Activated CD4-positive, alpha-beta T cell treated with anti-CD3 and anti-CD28 coated beads, Interleukin-2, Interleukin-4, amounts not matched to agents 100 ng/mL and 50 ng/mL, durations not matched to agents 16 hours and 8 hours (primary cell): ENCODE measurements at regions not wholly inside any gene's neighbourhood (a gene's known extent, or its start where the extent isn't known, plus 50 kb on each side); places are given as distances from the start of the nearest gene placed in this dataset.

Experiments used
- DNase-seq: peaks from one replicate; pipeline ENCODE4 v3.0.0-alpha.2; 2020; ENCODE audit warnings: low spot score

- DNase-seq: no peak
These were observed 403.4 kb upstream of the MC4R start for GRCh38 chr18:60775978-60776377.

DNA sequence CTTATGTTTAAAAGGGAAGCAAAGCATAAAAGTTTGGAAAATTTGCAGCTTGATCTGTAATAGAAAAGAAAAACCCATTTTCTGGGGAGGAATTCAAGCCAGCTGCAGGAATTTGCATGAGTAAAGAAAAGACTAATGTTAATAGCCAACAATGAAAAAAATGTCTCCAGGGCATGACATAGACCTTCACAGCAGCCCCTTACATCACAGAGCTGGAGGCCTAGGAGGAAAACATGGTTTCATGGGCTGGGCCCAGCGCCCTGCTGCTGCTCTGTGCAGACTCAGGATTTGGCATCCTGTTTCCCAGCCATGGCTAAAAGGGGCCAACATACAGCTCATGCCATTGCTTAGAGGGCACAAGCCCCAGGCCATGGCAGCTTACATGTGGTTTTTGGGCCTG, 411.6 kb upstream of the MC4R start:
- DNase-seq: no peak

DNA sequence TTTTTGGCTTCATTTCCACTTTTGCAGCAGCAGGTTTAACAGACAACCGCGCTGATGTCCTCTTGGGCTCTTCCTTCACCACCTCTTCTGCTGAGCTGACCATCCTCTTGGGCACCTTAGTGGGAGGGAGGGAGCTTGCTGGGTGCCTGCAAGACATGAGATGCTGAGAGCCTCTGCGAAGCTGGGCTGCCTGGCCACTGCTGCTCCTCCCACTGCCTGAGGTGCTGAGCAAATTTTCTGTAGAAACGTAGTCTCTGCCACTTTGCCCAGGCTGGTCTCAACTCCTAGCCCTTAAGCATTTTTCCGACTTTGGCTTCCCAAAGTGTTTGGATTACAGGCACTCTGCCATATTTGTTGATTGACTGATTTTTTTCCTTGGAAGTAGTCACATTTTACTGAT, 422.2 kb upstream of the MC4R start:
- no peak for DNase-seq

DNA sequence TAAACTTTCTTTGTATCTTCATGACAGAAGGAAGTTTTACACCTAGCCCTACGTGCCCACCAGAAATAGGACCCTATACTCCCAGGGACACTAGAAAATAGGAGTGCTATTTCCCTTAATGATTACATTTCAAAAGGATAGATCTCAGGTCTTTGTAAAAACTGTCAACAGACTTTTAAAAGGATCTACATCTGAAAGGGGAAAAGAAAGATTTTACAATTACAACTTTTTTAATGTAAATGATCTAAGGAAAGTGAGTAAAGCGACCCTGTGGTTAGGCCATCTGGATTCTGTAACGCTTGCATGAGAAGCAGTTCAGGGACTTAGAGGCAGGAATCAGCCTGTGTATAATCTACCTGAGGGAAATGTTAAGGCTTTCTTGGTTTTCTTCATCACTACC, 431.8 kb upstream of the MC4R start:
- no peak for DNase-seq

DNA sequence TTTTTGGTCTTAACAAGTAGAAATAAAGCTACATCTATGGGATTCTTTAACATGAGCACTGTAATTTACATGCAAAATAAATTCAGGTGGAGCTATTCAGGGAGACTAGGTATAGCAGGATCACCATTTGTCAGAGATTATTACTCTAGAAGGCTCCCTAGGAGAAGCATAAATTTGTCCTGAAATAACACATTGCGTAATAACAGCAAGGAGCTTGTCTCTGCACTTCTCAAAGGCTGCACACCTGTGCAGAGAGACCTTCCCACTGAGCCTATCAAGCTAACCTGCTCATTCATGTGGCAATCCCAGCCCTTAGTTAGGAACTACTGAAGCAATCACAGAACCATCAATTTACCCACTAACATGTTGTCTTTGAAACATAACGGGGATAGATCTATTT, 437.4 kb upstream of the MC4R start:
- DNase-seq: no peak

- no peak for DNase-seq
These were observed 440.3 kb upstream of the MC4R start for GRCh38 chr18:60812921-60813320.

DNA sequence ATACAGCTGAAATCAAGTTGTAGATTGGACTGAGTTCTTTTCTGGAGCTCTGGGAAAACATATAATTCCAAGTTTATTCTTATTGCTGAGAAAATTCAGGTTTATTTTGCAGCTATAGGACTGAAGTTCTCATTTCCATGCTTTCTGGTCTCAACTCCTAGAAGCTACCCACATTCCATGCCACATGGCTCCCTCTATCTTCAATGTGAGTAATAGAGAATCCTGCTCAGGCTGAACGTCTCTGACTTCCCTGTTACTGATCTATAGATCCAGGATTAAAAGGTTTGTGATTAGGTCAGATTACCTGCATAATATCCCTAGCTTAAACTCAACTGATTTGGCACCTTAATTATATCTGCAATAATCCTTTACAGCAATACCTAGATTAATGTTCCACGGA, 453.8 kb upstream of the MC4R start:
- DNase-seq: no peak

DNA sequence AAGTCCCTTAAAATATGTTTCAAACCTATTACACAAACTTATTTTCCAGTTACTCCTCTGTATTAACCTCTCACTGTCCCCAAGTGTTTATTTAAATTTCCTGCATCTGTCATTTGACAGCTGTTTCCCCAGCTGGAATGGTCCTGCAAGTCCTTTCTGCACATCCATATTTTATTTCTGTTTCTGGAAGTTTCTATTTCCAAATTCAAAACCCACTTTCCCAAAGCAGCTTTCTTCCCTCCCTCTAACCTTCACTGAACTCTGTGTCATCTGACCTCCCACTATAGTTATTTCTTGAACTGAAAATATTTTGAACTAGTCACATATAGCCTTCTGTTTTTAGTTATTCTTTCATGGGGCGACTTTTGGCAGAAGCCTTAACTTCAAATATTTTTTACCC, 459.4 kb upstream of the MC4R start:
- DNase-seq: no peak

DNA sequence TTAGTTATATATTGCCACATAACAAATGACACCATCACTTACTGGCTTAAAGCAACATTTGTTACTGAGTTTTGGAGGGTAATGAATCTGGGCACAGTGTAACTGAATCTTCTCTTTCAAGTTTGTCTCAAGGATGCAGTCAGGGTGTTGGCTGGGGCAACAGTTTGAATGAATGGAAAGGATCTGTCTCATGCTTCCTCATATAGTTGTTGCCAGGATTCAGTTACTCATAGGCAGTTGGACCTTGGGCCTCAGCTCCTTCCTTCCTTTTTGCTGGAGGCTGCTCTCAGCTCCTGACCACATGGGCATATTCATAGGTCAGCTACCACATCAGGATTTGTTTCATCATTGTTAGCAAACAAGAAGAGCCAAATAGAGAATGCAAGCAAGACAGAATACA, 466.1 kb upstream of the MC4R start:
- DNase-seq: no peak

DNA sequence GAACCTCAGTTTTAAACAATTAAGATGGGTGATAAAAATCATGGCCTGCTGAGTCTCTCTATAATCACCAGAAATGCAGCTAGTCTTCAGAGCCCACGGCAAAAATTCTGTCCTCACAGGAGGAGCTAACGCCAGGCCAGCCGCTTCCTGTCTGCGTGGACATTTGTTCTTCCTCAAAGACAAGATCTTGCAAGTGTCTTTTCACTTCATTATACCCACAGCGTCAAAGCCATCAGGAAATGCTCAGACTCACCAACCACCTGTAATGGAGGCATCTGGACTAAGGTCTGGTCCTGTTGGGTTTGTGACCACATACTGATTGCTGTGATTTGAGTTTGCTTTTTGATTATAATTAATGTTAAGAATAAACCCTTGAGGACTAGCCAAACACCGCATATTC, 473.8 kb upstream of the MC4R start:
- no peak for DNase-seq

- DNase-seq: no peak
These were observed 474.9 kb upstream of the MC4R start for GRCh38 chr18:60847517-60847916.

GRCh38 chr18:60861575-60861974, 471.7 kb upstream of the CDH20 start:
- no peak for DNase-seq

DNA sequence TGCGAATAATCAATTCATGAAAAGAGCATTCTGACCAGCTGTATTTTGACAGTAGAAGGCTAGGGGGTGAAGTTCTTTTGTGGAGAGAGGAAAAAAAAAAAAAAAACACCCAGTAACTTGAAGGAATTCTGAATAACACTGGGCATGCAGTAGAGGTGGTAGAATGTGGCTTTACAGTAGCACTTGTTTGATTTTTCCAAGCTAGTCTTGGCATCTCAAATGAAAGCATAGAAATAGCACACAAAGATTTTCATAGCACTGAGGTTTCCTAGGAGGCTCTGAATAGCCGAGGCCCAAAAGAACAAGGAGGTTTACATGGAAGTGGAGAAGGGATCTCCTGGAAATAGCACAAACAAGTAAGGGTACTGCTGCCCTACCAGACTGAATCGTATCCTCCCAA, 470.2 kb upstream of the CDH20 start:
- DNase-seq: no peak

GRCh38 chr18:60865801-60866200, 467.4 kb upstream of the CDH20 start:
- DNase-seq: no peak

- DNase-seq: no peak
These were observed 462.7 kb upstream of the CDH20 start for GRCh38 chr18:60870261-60871153.

GRCh38 chr18:60872434-60872833, 460.8 kb upstream of the CDH20 start:
- no peak for DNase-seq

- DNase-seq: no peak
These were observed 459.5 kb upstream of the CDH20 start for GRCh38 chr18:60873708-60874107.

- no peak for DNase-seq
These were observed 457.2 kb upstream of the CDH20 start for GRCh38 chr18:60875957-60876507.

DNA sequence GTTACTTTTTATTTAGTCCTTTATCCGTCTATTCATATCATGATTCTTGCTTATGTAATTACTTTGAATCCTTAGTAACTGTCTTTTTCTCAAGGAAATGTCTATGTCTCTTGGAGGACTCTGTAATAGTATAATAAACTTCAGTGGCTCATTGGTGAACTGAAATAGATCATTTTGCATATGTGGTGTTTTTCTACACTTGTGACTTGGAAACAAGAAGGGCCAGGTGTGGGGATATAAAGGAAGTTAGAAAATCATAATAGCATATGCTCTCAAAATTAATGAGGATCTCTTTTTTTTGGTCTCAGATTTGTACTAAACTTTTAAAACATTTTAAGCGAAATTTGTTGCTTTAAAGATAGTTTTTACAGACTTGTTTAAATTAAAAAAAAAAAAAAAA, 453.0 kb upstream of the CDH20 start:
- no peak for DNase-seq

DNA sequence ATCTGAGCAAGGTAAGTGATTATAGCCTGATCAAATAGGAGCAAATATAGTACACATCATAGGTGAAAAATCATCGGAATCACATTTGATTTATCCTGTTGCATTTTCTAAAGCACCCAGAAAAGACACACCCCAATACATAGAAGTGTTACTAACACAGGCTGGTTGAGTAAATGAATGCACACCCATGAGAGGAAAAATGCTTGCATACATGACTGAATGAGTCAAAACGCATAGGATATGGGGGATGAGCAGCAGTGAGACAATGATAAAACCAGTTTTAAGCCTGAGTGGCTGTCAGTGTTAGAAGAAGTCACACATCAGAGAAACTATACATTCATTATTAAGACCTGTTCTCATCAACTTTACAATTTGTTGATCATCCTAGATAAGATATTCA, 449.6 kb upstream of the CDH20 start:
- no peak for DNase-seq

DNA sequence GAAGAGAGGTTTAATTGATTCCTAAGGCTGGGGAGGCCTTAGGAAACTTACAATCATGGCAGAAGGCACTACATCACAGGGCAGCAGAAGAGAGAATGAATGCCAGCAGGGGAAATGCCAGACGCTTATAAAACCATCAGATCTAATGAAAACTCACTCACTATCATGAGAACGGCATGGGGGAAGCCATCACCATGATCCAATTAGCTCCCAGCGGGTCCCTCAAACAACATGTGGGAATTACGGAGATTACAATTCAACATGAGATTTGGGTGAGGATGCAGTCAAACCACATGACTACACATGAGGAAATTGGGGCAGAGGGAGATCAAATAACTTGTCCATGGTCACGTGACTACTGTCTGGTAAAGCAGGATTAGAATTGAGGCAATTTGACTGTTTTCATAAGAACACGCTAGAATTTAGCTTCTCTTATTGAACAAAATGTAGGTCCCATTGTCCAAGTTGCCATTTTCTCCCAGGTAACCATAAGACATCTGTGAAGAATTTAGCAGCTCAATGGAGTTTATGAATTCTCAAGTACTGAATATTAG, 445.1 kb upstream of the CDH20 start:
- no peak for DNase-seq

GRCh38 chr18:60889442-60889841, 443.8 kb upstream of the CDH20 start:
- DNase-seq: no peak

DNA sequence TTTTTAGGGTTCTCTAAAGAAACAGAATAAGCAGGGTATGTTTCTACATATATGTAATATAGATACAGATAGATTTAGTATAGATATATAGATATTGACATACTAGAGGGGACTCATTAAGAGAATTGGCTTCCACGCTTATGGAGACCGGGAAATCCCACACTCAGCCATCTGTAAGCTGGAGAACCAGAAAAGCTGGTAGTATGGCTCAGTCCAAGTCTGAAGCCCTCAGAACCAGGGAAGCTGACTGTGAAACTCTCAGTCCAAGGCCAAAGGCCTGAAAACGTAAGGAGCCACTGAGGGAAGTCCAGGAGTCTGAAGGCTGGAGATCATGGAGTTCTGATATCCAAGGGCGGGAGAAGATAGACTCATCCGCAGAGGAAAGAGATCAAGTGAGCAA, 441.3 kb upstream of the CDH20 start:
- DNase-seq: no peak

DNA sequence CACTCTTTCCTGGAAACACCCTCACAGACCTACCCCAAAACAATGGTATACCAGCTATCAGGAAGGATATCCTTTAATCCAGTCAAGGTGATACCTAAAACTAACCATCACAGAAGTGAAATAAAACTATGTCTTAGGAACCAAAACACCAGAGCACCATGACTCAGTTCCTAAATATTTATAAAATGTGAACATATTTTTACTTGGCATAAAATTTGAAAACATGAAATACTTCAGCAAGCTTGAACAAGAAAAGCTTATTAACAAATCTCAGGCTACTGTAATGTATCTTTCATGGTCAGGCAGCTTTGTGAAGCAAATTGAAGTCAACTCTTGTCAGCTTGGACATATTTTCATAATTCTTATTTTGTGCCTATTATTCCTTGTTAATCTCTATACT, 440.8 kb upstream of the CDH20 start:
- DNase-seq: no peak
